CD14-positive monocyte (primary cell): ENCODE measurements at regions not wholly inside any gene's neighbourhood (a gene's known extent, or its start where the extent isn't known, plus 50 kb on each side); places are given as distances from the start of the nearest gene placed in this dataset.

Experiments used
- DNase-seq, 3 donors: peaks; one replicate each; pipeline ENCODE4 v3.0.0-alpha.2; 2011 to 2022
- H2AFZ ChIP-seq: 2 replicates; pipeline ENCODE4 v1.6.0; 2012; ENCODE audit warnings: mild to moderate bottlenecking, low read depth, low read length, inconsistent platforms; ENCODE audit not compliant: insufficient read depth, poor library complexity, severe bottlenecking
- H3K27ac ChIP-seq, 2 donors: 1 replicate in 1 of 2; 2 replicates in 1 of 2; pipeline ENCODE4 v1.5.1; 2012 to 2013; ENCODE audit warnings: low read length in 2 of 2, control low read depth in 1 of 2, inconsistent platforms in 1 of 2, low read depth in 1 of 2, mild to moderate bottlenecking in 1 of 2
- H3K27me3 ChIP-seq, 2 donors: one replicate each; pipeline versions ENCODE4 v1.6.0 to v1.6.1; 2011 to 2013; ENCODE audit warnings: low read length in 2 of 2; ENCODE audit not compliant: control insufficient read depth in 2 of 2, insufficient read depth in 2 of 2
- H3K36me3 ChIP-seq, 2 donors: replicated peaks in 1 of 2; 1 replicate in 1 of 2; 2 replicates in 1 of 2; pipeline versions ENCODE4 v1.5.1 to v1.6.1; 2012 to 2013; ENCODE audit warnings: low read length in 2 of 2, control low read depth in 1 of 2, inconsistent platforms in 1 of 2, mild to moderate bottlenecking in 1 of 2; ENCODE audit not compliant: insufficient read depth in 2 of 2, control insufficient read depth in 1 of 2
- H3K4me1 ChIP-seq, 2 donors: 1 replicate in 1 of 2; 2 replicates in 1 of 2; pipeline versions ENCODE4 v1.5.1 to v1.6.1; 2012 to 2013; ENCODE audit warnings: low read length in 2 of 2, control low read depth in 1 of 2, inconsistent platforms in 1 of 2, mild to moderate bottlenecking in 1 of 2, moderate library complexity in 1 of 2; ENCODE audit not compliant: insufficient read depth in 2 of 2, control insufficient read depth in 1 of 2
- H3K4me2 ChIP-seq: replicated peaks from 2 replicates; pipeline ENCODE3; 2012; ENCODE audit warnings: low read length, moderate library complexity, mild to moderate bottlenecking; ENCODE audit not compliant: poor library complexity, severe bottlenecking; ENCODE audit errors: extremely low read depth
- H3K4me3 ChIP-seq, 3 experiments: fragments of 200-600 bp in 1 of 3; sonication (generic) in 1 of 3; replicated peaks in 1 of 3; 1 replicate in 2 of 3; 2 replicates in 1 of 3; pipeline ENCODE4 v1.5.1; 2011 to 2013; ENCODE audit warnings: low read length in 3 of 3, mild to moderate bottlenecking in 3 of 3, control low read depth in 2 of 3, low read depth in 2 of 3, inconsistent platforms in 1 of 3, moderate library complexity in 1 of 3
- H3K79me2 ChIP-seq: 2 replicates; pipeline ENCODE4 v1.6.0; 2012; ENCODE audit warnings: mild to moderate bottlenecking, control low read depth, inconsistent platforms, low read length, moderate library complexity; ENCODE audit not compliant: insufficient read depth
- H3K9ac ChIP-seq: 2 replicates; pipeline ENCODE4 v1.6.0; 2017; ENCODE audit warnings: low read length, mild to moderate bottlenecking; ENCODE audit not compliant: insufficient read depth, poor library complexity, severe bottlenecking
- H3K9me3 ChIP-seq, 2 donors: replicated peaks in 1 of 2; 1 replicate in 1 of 2; 2 replicates in 1 of 2; pipeline versions ENCODE4 v1.5.1 to v1.6.1; 2012 to 2013; ENCODE audit warnings: low read length in 2 of 2, control low read depth in 1 of 2; ENCODE audit not compliant: control insufficient read depth in 1 of 2, insufficient read depth in 1 of 2
- H4K20me1 ChIP-seq: 2 replicates; pipeline ENCODE4 v1.6.0; 2012; ENCODE audit warnings: mild to moderate bottlenecking, low read length, control low read depth, moderate library complexity; ENCODE audit not compliant: insufficient read depth
- H3K27ac Mint-ChIP-seq, 7 donors: one replicate each; pipeline ENCODE4 v1.8.0; 2020; ENCODE audit warnings: mild to moderate bottlenecking in 7 of 7, mixed read lengths in 7 of 7, moderate library complexity in 6 of 7, inconsistent platforms in 2 of 7
- H3K27me3 Mint-ChIP-seq, 3 donors: one replicate each; pipeline ENCODE4 v1.8.0; 2021 to 2022; ENCODE audit warnings: low read depth in 3 of 3, mild to moderate bottlenecking in 3 of 3, mixed read lengths in 3 of 3, moderate library complexity in 3 of 3, inconsistent platforms in 1 of 3
- H3K36me3 Mint-ChIP-seq, 2 donors: one replicate each; pipeline ENCODE4 v1.8.0; 2020; ENCODE audit warnings: mixed read lengths in 2 of 2, inconsistent platforms in 1 of 2, mild to moderate bottlenecking in 1 of 2
- H3K4me1 Mint-ChIP-seq: one replicate; pipeline ENCODE4 v1.8.0; 2020; ENCODE audit warnings: mild to moderate bottlenecking, mixed read lengths
- H3K4me3 Mint-ChIP-seq, 2 donors: one replicate each; pipeline ENCODE4 v1.8.0; 2020; ENCODE audit warnings: mild to moderate bottlenecking in 2 of 2, mixed read lengths in 2 of 2, moderate library complexity in 1 of 2
- H3K9me3 Mint-ChIP-seq, 7 donors: one replicate each; pipeline ENCODE4 v1.8.0; 2020 to 2022; ENCODE audit warnings: mixed read lengths in 7 of 7, mild to moderate bottlenecking in 6 of 7, moderate library complexity in 6 of 7, inconsistent platforms in 2 of 7
- WGBS: methylation state at CpG from one replicate; pipeline ENCODE4 v1.1.5; 2013; ENCODE audit warnings: missing lambda C conversion rate; ENCODE audit not compliant: insufficient coverage; 5-methylcytosine and 5-hydroxymethylcytosine counted together
- intact Hi-C, 2 donors: fragments of 100-400 bp; cut with micrococcal nuclease; formaldehyde crosslinking; loops; one replicate each; pipeline versions ENCODE4 v1.15.0 to v1.15.1; 2023
- TF ChIP-seq, protein P1 (sequence below): fragments of 200-600 bp; IDR thresholded peaks from one replicate; pipeline ENCODE4 v1.8.0; 2022; ENCODE audit warnings: antibody characterized with exemption, mild to moderate bottlenecking

GRCh38 chr2:126979039-126980003 is 80.6 kb downstream of the TEX51 start:
- Histone ChIP-seq H3K79me2 (no peaks in the 10 kb centered on the region), H3K4me3 (no peak overlapping the region), H3K4me2 (no peak overlapping the region), H3K9me3 (no peaks in the 10 kb centered on the region), H3K27ac (no peak overlapping the region), H2AFZ (no peak overlapping the region), H3K36me3 (no peaks in the 10 kb centered on the region), H3K9ac (no peak overlapping the region), H4K20me1 (no peaks in the 10 kb centered on the region), H3K4me1 (peaks cover 14 to 16% of the 10 kb centered on the region in 2 donors), H3K27me3 (no peaks in the 10 kb centered on the region)
- WGBS = 100% methylated on average over 3 of the region's 7 CpGs
- intact Hi-C loops = no loop called here
- Mint-ChIP-seq H3K27ac (no peak overlapping the region), H3K9me3 (peaks cover 0 to 3% (median 0%) of the 10 kb centered on the region in 7 donors), H3K4me3 (no peak overlapping the region), H3K36me3 (no peaks in the 10 kb centered on the region), H3K27me3 (peaks cover 0 to 3% (median 0%) of the 10 kb centered on the region in 3 donors), H3K4me1 (peaks cover 21% of the 10 kb centered on the region)
- TF ChIP-seq, protein P1, sequence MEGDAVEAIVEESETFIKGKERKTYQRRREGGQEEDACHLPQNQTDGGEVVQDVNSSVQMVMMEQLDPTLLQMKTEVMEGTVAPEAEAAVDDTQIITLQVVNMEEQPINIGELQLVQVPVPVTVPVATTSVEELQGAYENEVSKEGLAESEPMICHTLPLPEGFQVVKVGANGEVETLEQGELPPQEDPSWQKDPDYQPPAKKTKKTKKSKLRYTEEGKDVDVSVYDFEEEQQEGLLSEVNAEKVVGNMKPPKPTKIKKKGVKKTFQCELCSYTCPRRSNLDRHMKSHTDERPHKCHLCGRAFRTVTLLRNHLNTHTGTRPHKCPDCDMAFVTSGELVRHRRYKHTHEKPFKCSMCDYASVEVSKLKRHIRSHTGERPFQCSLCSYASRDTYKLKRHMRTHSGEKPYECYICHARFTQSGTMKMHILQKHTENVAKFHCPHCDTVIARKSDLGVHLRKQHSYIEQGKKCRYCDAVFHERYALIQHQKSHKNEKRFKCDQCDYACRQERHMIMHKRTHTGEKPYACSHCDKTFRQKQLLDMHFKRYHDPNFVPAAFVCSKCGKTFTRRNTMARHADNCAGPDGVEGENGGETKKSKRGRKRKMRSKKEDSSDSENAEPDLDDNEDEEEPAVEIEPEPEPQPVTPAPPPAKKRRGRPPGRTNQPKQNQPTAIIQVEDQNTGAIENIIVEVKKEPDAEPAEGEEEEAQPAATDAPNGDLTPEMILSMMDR = no peak
- no peak for DNase-seq

GRCh38 chr2:126981476-126981875 is 82.8 kb downstream of the TEX51 start:
- intact Hi-C loops = no loop called here
- no peak overlapping the region for H3K4me3 Mint-ChIP-seq
- WGBS = 94% methylated on average over 5 of the region's 6 CpGs
- no peak overlapping the region for H3K27ac Mint-ChIP-seq
- Histone ChIP-seq H3K79me2 (no peaks in the 10 kb centered on the region), H3K27ac (no peak overlapping the region), H3K36me3 (no peaks in the 10 kb centered on the region), H3K27me3 (no peaks in the 10 kb centered on the region), H2AFZ (no peak overlapping the region), H4K20me1 (no peaks in the 10 kb centered on the region), H3K4me3 (no peak overlapping the region), H3K4me1 (peaks cover 2% of the 10 kb centered on the region in 2 donors), H3K9me3 (no peaks in the 10 kb centered on the region), H3K4me2 (no peak overlapping the region), H3K9ac (no peak overlapping the region)
- H3K27me3 Mint-ChIP-seq = peaks cover 0 to 4% (median 2%) of the 10 kb centered on the region in 3 donors
- H3K9me3 Mint-ChIP-seq = peaks cover 0 to 3% (median 0%) of the 10 kb centered on the region in 7 donors
- H3K36me3 Mint-ChIP-seq = no peaks in the 10 kb centered on the region
- no peak for DNase-seq
- TF ChIP-seq, protein P1 = no peak
- H3K4me1 Mint-ChIP-seq = peaks cover 1% of the 10 kb centered on the region
